GM18505 (cell line): ENCODE measurements at regions not wholly inside any gene's neighbourhood (a gene's known extent, or its start where the extent isn't known, plus 50 kb on each side); places are given as distances from the start of the nearest gene placed in this dataset.

Experiments used
- ATAC-seq: cut with Tn5 transposase; IDR thresholded peaks from one replicate; pipeline ENCODE4 v1.9.1; 2021; ENCODE audit not compliant: unreplicated experiment
- POLR2A ChIP-seq: IDR thresholded peaks from 4 replicates; pipeline ENCODE4 v1.6.1; 2011; ENCODE audit warnings: borderline replicate concordance; ENCODE audit not compliant: insufficient read depth, insufficient read length; ENCODE audit errors: extremely low read depth

- ATAC-seq: no peak
- no peak for TF ChIP-seq POLR2A
Observed at GRCh38 chr7:42289473-42289872, 52.5 kb upstream of the GLI3 start.
